Neuron (in vitro differentiated cells): ENCODE measurements at regions not wholly inside any gene's neighbourhood (a gene's known extent, or its start where the extent isn't known, plus 50 kb on each side); places are given as distances from the start of the nearest gene placed in this dataset.

Experiments
- H2AFZ ChIP-seq: one replicate; pipeline ENCODE4 v1.6.1; 2013; ENCODE audit warnings: low read depth, mild to moderate bottlenecking, inconsistent platforms, low read length, moderate library complexity
- H3K27me3 ChIP-seq: one replicate; pipeline ENCODE4 v1.6.1; 2013; ENCODE audit warnings: low read length; ENCODE audit not compliant: insufficient read depth
- H3K36me3 ChIP-seq: one replicate; pipeline ENCODE4 v1.6.1; 2013; ENCODE audit warnings: low read length; ENCODE audit not compliant: insufficient read depth
- H3K4me1 ChIP-seq: one replicate; pipeline ENCODE4 v1.6.1; 2013; ENCODE audit warnings: low read length; ENCODE audit not compliant: insufficient read depth
- H3K4me3 ChIP-seq: 2 replicates; pipeline ENCODE4 v1.5.1; 2013; ENCODE audit warnings: mild to moderate bottlenecking, low read length, moderate library complexity
- H3K9me3 ChIP-seq: one replicate; pipeline ENCODE4 v1.6.1; 2013; ENCODE audit warnings: low read length

- H3K9me3 ChIP-seq, result no peaks in the 10 kb centered on the region
- no peak overlapping the region for H2AFZ ChIP-seq
- H3K4me1 ChIP-seq, result peaks cover 15% of the 10 kb centered on the region
- no peak overlapping the region for H3K4me3 ChIP-seq
- H3K36me3 ChIP-seq, result peaks cover 6% of the 10 kb centered on the region
- H3K27me3 ChIP-seq, result no peaks in the 10 kb centered on the region
These were observed 331.7 kb upstream of the UMPS start for GRCh38 chr3:124398594-124398993.

- Histone ChIP-seq H3K27me3 (no peaks in the 10 kb centered on the region), H2AFZ (no peak overlapping the region), H3K4me3 (no peak overlapping the region), H3K36me3 (peaks cover 2% of the 10 kb centered on the region), H3K9me3 (no peaks in the 10 kb centered on the region), H3K4me1 (peaks cover 15% of the 10 kb centered on the region)
These were observed 328.4 kb upstream of the UMPS start for GRCh38 chr3:124401843-124402242.

- H3K4me1 ChIP-seq, result peaks cover 15% of the 10 kb centered on the region
- H2AFZ ChIP-seq, result no peak overlapping the region
These were observed 327.5 kb upstream of the UMPS start for GRCh38 chr3:124402791-124403190.

GRCh38 chr3:124404621-124405020, 325.6 kb upstream of the UMPS start:
- Histone ChIP-seq H3K4me1 (peaks cover 15% of the 10 kb centered on the region), H2AFZ (no peak overlapping the region), H3K4me3 (no peak overlapping the region), H3K9me3 (no peaks in the 10 kb centered on the region), H3K36me3 (peaks cover 5% of the 10 kb centered on the region), H3K27me3 (no peaks in the 10 kb centered on the region)

More at GRCh38 chr3:124402791-124403190, 327.5 kb upstream of the UMPS start:
- H3K4me3 ChIP-seq, result no peak overlapping the region
- no peaks in the 10 kb centered on the region for H3K9me3 ChIP-seq
- H3K27me3 ChIP-seq, result no peaks in the 10 kb centered on the region
- H3K36me3 ChIP-seq, result peaks cover 2% of the 10 kb centered on the region

- Histone ChIP-seq H3K4me3 (no peak overlapping the region), H2AFZ (no peak overlapping the region), H3K27me3 (no peaks in the 10 kb centered on the region), H3K36me3 (peaks cover 7% of the 10 kb centered on the region), H3K9me3 (no peaks in the 10 kb centered on the region), H3K4me1 (peaks cover 8% of the 10 kb centered on the region)
These were observed 323.0 kb upstream of the UMPS start for GRCh38 chr3:124407260-124407659.

GRCh38 chr3:124409650-124410275, 320.5 kb upstream of the UMPS start:
- Histone ChIP-seq H3K27me3 (no peaks in the 10 kb centered on the region), H3K9me3 (no peaks in the 10 kb centered on the region), H3K36me3 (peaks cover 22% of the 10 kb centered on the region), H3K4me3 (no peak overlapping the region), H2AFZ (no peak overlapping the region), H3K4me1 (peaks cover 2% of the 10 kb centered on the region)

- H3K9me3 ChIP-seq, result no peaks in the 10 kb centered on the region
- H2AFZ ChIP-seq, result no peak overlapping the region
- peaks cover 2% of the 10 kb centered on the region for H3K4me1 ChIP-seq
- no peak overlapping the region for H3K4me3 ChIP-seq
- peaks cover 29% of the 10 kb centered on the region for H3K36me3 ChIP-seq
- no peaks in the 10 kb centered on the region for H3K27me3 ChIP-seq
These were observed 319.8 kb upstream of the UMPS start for GRCh38 chr3:124410471-124410870.

- no peaks in the 10 kb centered on the region for H3K27me3 ChIP-seq
These were observed 318.5 kb upstream of the UMPS start for GRCh38 chr3:124411728-124412127.

GRCh38 chr3:124412644-124413043, 317.6 kb upstream of the UMPS start:
- Histone ChIP-seq H3K9me3 (no peaks in the 10 kb centered on the region), H3K4me3 (no peak overlapping the region), H3K27me3 (no peaks in the 10 kb centered on the region), H3K36me3 (peaks cover 38% of the 10 kb centered on the region), H2AFZ (no peak overlapping the region), H3K4me1 (peaks cover 2% of the 10 kb centered on the region)

More at GRCh38 chr3:124411728-124412127, 318.5 kb upstream of the UMPS start:
- no peaks in the 10 kb centered on the region for H3K9me3 ChIP-seq
- H3K4me3 ChIP-seq, result no peak overlapping the region
- H3K36me3 ChIP-seq, result peaks cover 30% of the 10 kb centered on the region
- H3K4me1 ChIP-seq, result peaks cover 2% of the 10 kb centered on the region
- no peak overlapping the region for H2AFZ ChIP-seq

- Histone ChIP-seq H3K4me3 (no peak overlapping the region), H3K4me1 (peaks cover 2% of the 10 kb centered on the region)
These were observed 316.9 kb upstream of the UMPS start for GRCh38 chr3:124413393-124413792.

GRCh38 chr3:124413989-124414598, 316.2 kb upstream of the UMPS start:
- H3K9me3 ChIP-seq, result no peaks in the 10 kb centered on the region

More at GRCh38 chr3:124413393-124413792, 316.9 kb upstream of the UMPS start:
- Histone ChIP-seq H2AFZ (no peak overlapping the region), H3K36me3 (peaks cover 38% of the 10 kb centered on the region), H3K27me3 (no peaks in the 10 kb centered on the region), H3K9me3 (no peaks in the 10 kb centered on the region)

GRCh38 chr3:124415446-124415960, 314.7 kb upstream of the UMPS start:
- Histone ChIP-seq H3K27me3 (no peaks in the 10 kb centered on the region), H3K36me3 (peaks cover 39% of the 10 kb centered on the region), H3K9me3 (no peaks in the 10 kb centered on the region), H2AFZ (no peak overlapping the region), H3K4me3 (no peak overlapping the region), H3K4me1 (no peaks in the 10 kb centered on the region)

More at GRCh38 chr3:124413989-124414598, 316.2 kb upstream of the UMPS start:
- H3K36me3 ChIP-seq, result peaks cover 37% of the 10 kb centered on the region
- no peak overlapping the region for H3K4me3 ChIP-seq
- no peak overlapping the region for H2AFZ ChIP-seq
- peaks cover 2% of the 10 kb centered on the region for H3K4me1 ChIP-seq
- H3K27me3 ChIP-seq, result no peaks in the 10 kb centered on the region

- H3K4me1 ChIP-seq, result no peaks in the 10 kb centered on the region
- H3K36me3 ChIP-seq, result peaks cover 46% of the 10 kb centered on the region
- H3K9me3 ChIP-seq, result no peaks in the 10 kb centered on the region
- H3K27me3 ChIP-seq, result no peaks in the 10 kb centered on the region
- H3K4me3 ChIP-seq, result no peak overlapping the region
- no peak overlapping the region for H2AFZ ChIP-seq
These were observed 310.9 kb upstream of the UMPS start for GRCh38 chr3:124419303-124419702.
